ENCODE measurements at regions not wholly inside any gene's neighbourhood (a gene's known extent, or its start where the extent isn't known, plus 50 kb on each side); places are given as distances from the start of the nearest gene placed in this dataset.

DNA sequence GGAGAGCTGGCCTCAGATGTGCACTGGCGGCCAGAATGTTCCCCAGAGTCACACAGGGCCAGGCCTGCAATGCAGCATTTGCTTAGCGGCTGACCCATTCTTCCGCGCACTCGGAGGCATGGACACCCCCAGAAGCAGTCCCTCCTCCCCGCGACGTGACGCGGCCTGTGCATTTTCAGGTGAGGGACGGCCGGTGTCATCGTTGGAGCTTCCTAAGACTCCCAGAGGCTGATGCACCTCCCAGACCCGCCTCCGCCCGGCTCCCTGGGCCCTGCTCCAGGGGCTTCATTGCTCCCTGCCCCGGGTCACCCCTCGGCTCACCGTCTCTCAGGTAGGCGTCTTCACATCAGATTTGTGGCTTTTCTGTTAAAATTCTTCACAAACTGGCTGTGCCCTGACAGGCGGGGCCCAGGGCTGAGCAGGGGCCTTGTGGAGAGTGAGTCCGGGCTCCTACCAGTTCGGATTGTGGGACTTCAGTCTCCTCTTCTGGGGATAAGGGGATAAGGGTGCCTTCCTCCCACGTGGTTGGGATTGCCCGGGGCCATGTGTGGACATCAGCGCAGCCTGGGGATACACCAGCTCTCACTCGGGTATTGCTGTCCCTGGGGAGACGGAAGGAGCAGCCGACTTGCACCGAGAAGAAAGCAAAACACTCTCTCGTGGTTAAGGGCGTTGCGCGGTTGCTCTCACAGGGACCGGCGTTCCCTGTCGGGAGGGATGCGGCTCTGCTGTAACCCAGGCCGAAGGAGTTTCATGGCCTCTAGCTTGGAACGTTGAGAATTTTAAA, 249.1 kb downstream of the ADGRD1 start:
- TF ChIP-seq POLR2A (IDR thresholded peaks at IDR 0.05; ENCODE audit: low read length) (no peak), GATA1 (IDR thresholded peaks at IDR 0.05; ENCODE audit: low read depth, low read length) (no peak)
